ENCODE measurements at regions not wholly inside any gene's neighbourhood (a gene's known extent, or its start where the extent isn't known, plus 50 kb on each side); places are given as distances from the start of the nearest gene placed in this dataset.

- DNase-seq (ENCODE audit: low read depth) (no peak), FAIRE-seq (no peak)
- no peaks in the 10 kb centered on the region for H3K27me3 ChIP-seq (ENCODE audit: control insufficient read depth, insufficient read depth, low read length)
- no peak for TF ChIP-seq CTCF (IDR thresholded peaks at IDR 0.05; ENCODE audit: insufficient read depth, low read length, severe bottlenecking)
- no peaks in the 10 kb centered on the region for H3K36me3 ChIP-seq (ENCODE audit: control insufficient read depth, insufficient read depth, low read length)
- H3K4me3 ChIP-seq (ENCODE audit: low read depth, low read length), result no peak overlapping the region
These were observed 321.9 kb upstream of the CDH5 start for GRCh38 chr16:66044556-66044955.

GRCh38 chr16:66044089-66044488, 322.4 kb upstream of the CDH5 start:
- DNase-seq (ENCODE audit: low read depth) (no peak), FAIRE-seq (no peak)
- TF ChIP-seq CTCF (IDR thresholded peaks at IDR 0.05; ENCODE audit: insufficient read depth, low read length, severe bottlenecking), result no peak

GRCh38 chr16:66043326-66043725, 323.2 kb upstream of the CDH5 start:
- TF ChIP-seq CTCF (IDR thresholded peaks at IDR 0.05; ENCODE audit: insufficient read depth, low read length, severe bottlenecking), result no peak
- Histone ChIP-seq H3K36me3 (ENCODE audit: control insufficient read depth, insufficient read depth, low read length) (no peaks in the 10 kb centered on the region), H3K4me3 (ENCODE audit: low read depth, low read length) (no peak overlapping the region), H3K27me3 (ENCODE audit: control insufficient read depth, insufficient read depth, low read length) (no peaks in the 10 kb centered on the region)
- FAIRE-seq, result no peak
- DNase-seq (ENCODE audit: low read depth), result peak; percentile 78

More at GRCh38 chr16:66044089-66044488, 322.4 kb upstream of the CDH5 start:
- H3K36me3 ChIP-seq (ENCODE audit: control insufficient read depth, insufficient read depth, low read length), result no peaks in the 10 kb centered on the region
- H3K4me3 ChIP-seq (ENCODE audit: low read depth, low read length), result no peak overlapping the region
- H3K27me3 ChIP-seq (ENCODE audit: control insufficient read depth, insufficient read depth, low read length), result no peaks in the 10 kb centered on the region

- TF ChIP-seq CTCF (IDR thresholded peaks at IDR 0.05; ENCODE audit: insufficient read depth, low read length, severe bottlenecking), result no peak
- FAIRE-seq, result no peak
- DNase-seq (ENCODE audit: low read depth), result no peak
- H3K27me3 ChIP-seq (ENCODE audit: control insufficient read depth, insufficient read depth, low read length), result no peaks in the 10 kb centered on the region
- no peaks in the 10 kb centered on the region for H3K36me3 ChIP-seq (ENCODE audit: control insufficient read depth, insufficient read depth, low read length)
- no peak overlapping the region for H3K4me3 ChIP-seq (ENCODE audit: low read depth, low read length)
These were observed 324.1 kb upstream of the CDH5 start for GRCh38 chr16:66042341-66042740.

- no peaks in the 10 kb centered on the region for H3K36me3 ChIP-seq (ENCODE audit: control insufficient read depth, insufficient read depth, low read length)
- FAIRE-seq (no peak), DNase-seq (ENCODE audit: low read depth) (peak; percentile 91)
- no peak for TF ChIP-seq CTCF (IDR thresholded peaks at IDR 0.05; ENCODE audit: insufficient read depth, low read length, severe bottlenecking)
- H3K27me3 ChIP-seq (ENCODE audit: control insufficient read depth, insufficient read depth, low read length), result no peaks in the 10 kb centered on the region
- H3K4me3 ChIP-seq (ENCODE audit: low read depth, low read length), result no peak overlapping the region
These were observed 324.6 kb upstream of the CDH5 start for GRCh38 chr16:66041907-66042306.

- no peak for FAIRE-seq
- DNase-seq (ENCODE audit: low read depth), result no peak
These were observed 326.7 kb upstream of the CDH5 start for GRCh38 chr16:66039793-66040192.

More at GRCh38 chr16:66039793-66040192, 326.7 kb upstream of the CDH5 start:
- no peaks in the 10 kb centered on the region for H3K27me3 ChIP-seq (ENCODE audit: control insufficient read depth, insufficient read depth, low read length)
- H3K36me3 ChIP-seq (ENCODE audit: control insufficient read depth, insufficient read depth, low read length), result no peaks in the 10 kb centered on the region
- H3K4me3 ChIP-seq (ENCODE audit: low read depth, low read length), result no peak overlapping the region
- TF ChIP-seq CTCF (IDR thresholded peaks at IDR 0.05; ENCODE audit: insufficient read depth, low read length, severe bottlenecking), result no peak

All from bronchial epithelial cell (primary cell).